K562 (cell line): ENCODE measurements at regions not wholly inside any gene's neighbourhood (a gene's known extent, or its start where the extent isn't known, plus 50 kb on each side); places are given as distances from the start of the nearest gene placed in this dataset.

Source experiments
- ATAC-seq: fragments of 200-7000 bp; cut with Tn5 transposase; 3 replicates; pipeline ENCODE4 v1.9.1; 2020; ENCODE audit warnings: moderate library complexity
- BruUV-seq: library from RNA; stranded (reverse); fragments of 400-500 nt; replicated peaks from 2 replicates; lab custom pipeline; 2021; lab: Mats Ljungman, UMichigan
- CTCF ChIA-PET: fragments of 300-600 bp; formaldehyde crosslinking; extraction: SDS; loops from one replicate; lab custom pipeline; 2021; ENCODE audit warnings: low intra/inter-chr PET ratio; lab: Yijun Ruan, JAX
- POLR2A ChIA-PET: fragments of 300-600, 350-650 bp; sonication (Branson Sonifier 250); formaldehyde crosslinking; extraction: SDS; loops from one replicate; lab custom pipeline; 2021; ENCODE audit warnings: antibody characterized with exemption, inconsistent platforms; lab: Yijun Ruan, JAX
- DNase-seq, 4 experiments: peaks; one replicate each; pipeline versions ENCODE4 v3.0.0 to v3.0.0-alpha.2; 2011 to 2018; ENCODE audit warnings: low spot score in 3 of 4, mixed read lengths in 3 of 4; ENCODE audit errors: extremely low read depth in 1 of 4
- FAIRE-seq: peaks from 2 replicates; lab custom pipeline; 2011; peaks lifted over from hg19 to GRCh38; lab: Jason Lieb, UNC
- H2AFZ ChIP-seq: 2 replicates; pipeline ENCODE4 v1.6.0; 2011; ENCODE audit warnings: low read depth, low read length, control low read depth, inconsistent platforms
- H3K27ac ChIP-seq: fragments of 200-600 bp; 3 replicates; pipeline ENCODE4 v1.8.0; 2011; ENCODE audit warnings: low read depth, mild to moderate bottlenecking, control low read depth, inconsistent platforms, low read length, moderate library complexity, mixed read lengths; ENCODE audit errors: extremely low read depth
- H3K27me3 ChIP-seq, 2 experiments: fragments of 300-600 bp in 1 of 2; 2 replicates in 1 of 2; 3 replicates in 1 of 2; pipeline versions ENCODE4 v1.6.0 to v1.8.0; 2011; ENCODE audit warnings: inconsistent platforms in 2 of 2, low read length in 2 of 2, mild to moderate bottlenecking in 1 of 2, mixed read lengths in 1 of 2, moderate library complexity in 1 of 2; ENCODE audit not compliant: control insufficient read depth in 2 of 2, insufficient read depth in 2 of 2
- H3K36me3 ChIP-seq: fragments of 300-600 bp; 3 replicates; pipeline ENCODE4 v1.8.0; 2011; ENCODE audit warnings: mild to moderate bottlenecking, low read length, inconsistent platforms; ENCODE audit not compliant: control insufficient read depth, insufficient read depth
- H3K4me1 ChIP-seq, 2 experiments: fragments of 200-600 bp in 1 of 2; replicated peaks in 1 of 2; 2 replicates in 1 of 2; 3 replicates in 1 of 2; pipeline versions ENCODE4 v1.5.1 to v1.8.0; 2011; ENCODE audit warnings: inconsistent platforms in 2 of 2, low read length in 2 of 2, mild to moderate bottlenecking in 1 of 2, mixed read lengths in 1 of 2, moderate library complexity in 1 of 2; ENCODE audit not compliant: control insufficient read depth in 2 of 2, insufficient read depth in 2 of 2
- H3K4me2 ChIP-seq: 2 replicates; pipeline ENCODE4 v1.6.1; 2011; ENCODE audit warnings: low read length, control low read depth, inconsistent platforms, mixed read lengths; ENCODE audit not compliant: insufficient read depth
- H3K4me3 ChIP-seq: fragments of 200-600 bp; sonication (generic), shearing (Covaris generic); 2 replicates; pipeline ENCODE4 v1.5.1; 2016; ENCODE audit warnings: control low read depth, inconsistent platforms
- H3K79me2 ChIP-seq: fragments of 200-600 bp; 3 replicates; pipeline ENCODE4 v1.8.0; 2011; ENCODE audit warnings: low read length, inconsistent platforms; ENCODE audit not compliant: control insufficient read depth, insufficient read depth
- H3K9ac ChIP-seq, 2 experiments: 2 replicates each; pipeline versions ENCODE4 v1.6.0 to v1.6.1; 2011; ENCODE audit warnings: low read depth in 2 of 2, low read length in 2 of 2, control low read depth in 1 of 2, inconsistent platforms in 1 of 2, mild to moderate bottlenecking in 1 of 2, mixed read lengths in 1 of 2; ENCODE audit not compliant: insufficient read depth in 1 of 2
- H3K9me1 ChIP-seq: one replicate; pipeline ENCODE4 v1.6.0; 2011; ENCODE audit warnings: inconsistent platforms, mild to moderate bottlenecking, low read length, moderate library complexity; ENCODE audit not compliant: control insufficient read depth, insufficient read depth
- H3K9me3 ChIP-seq: replicated peaks from 2 replicates; pipeline ENCODE4 v1.5.1; 2011; ENCODE audit warnings: low read depth, low read length, inconsistent platforms; ENCODE audit not compliant: control insufficient read depth, insufficient read depth
- H4K20me1 ChIP-seq: replicated peaks from 2 replicates; pipeline ENCODE4 v1.6.1; 2011; ENCODE audit warnings: low read length, inconsistent platforms, mixed read lengths; ENCODE audit not compliant: control insufficient read depth, insufficient read depth
- CREBBP ChIP-seq: IDR thresholded peaks from one replicate; pipeline ENCODE4 v1.6.1; 2012; ENCODE audit warnings: low read depth, mild to moderate bottlenecking, control low read depth, inconsistent platforms, low read length
- ELF4 ChIP-seq: fragments of 450-650 bp; formaldehyde crosslinking; IDR thresholded peaks from 2 replicates; pipeline ENCODE4 v1.4.0; 2022; ENCODE audit warnings: missing genetic modification characterization
- GATAD2A ChIP-seq: fragments of 450-650 bp; IDR thresholded peaks from 2 replicates; pipeline ENCODE4 v1.6.1; 2017
- MCM2 ChIP-seq: fragments of 450-650 bp; IDR thresholded peaks from 2 replicates; pipeline ENCODE4 v1.6.1; 2017; ENCODE audit warnings: low read depth, mild to moderate bottlenecking
- SP1 ChIP-seq: sonication (generic); formaldehyde crosslinking; IDR thresholded peaks from 2 replicates; pipeline ENCODE4 v1.8.1; 2022; ENCODE audit warnings: mild to moderate bottlenecking, missing genetic modification reagents
- ZNF124 ChIP-seq: sonication (generic); formaldehyde crosslinking; IDR thresholded peaks from 2 replicates; pipeline ENCODE4 v1.8.1; 2022; ENCODE audit warnings: missing genetic modification reagents
- ZNF239 ChIP-seq: fragments of 250-450 bp; sonication (Bioruptor Pico); IDR thresholded peaks from 2 replicates; pipeline ENCODE4 v1.4.0; 2020; ENCODE audit warnings: mild to moderate bottlenecking
- WGBS: fragments of 100-300 bp; shearing (Covaris generic); methylation state at CpG from one replicate; pipeline ENCODE4 v1.1.6; 2016; ENCODE audit warnings: low coverage, mixed read lengths; ENCODE audit not compliant: insufficient coverage; ENCODE audit errors: missing lambda C conversion rate; 5-methylcytosine and 5-hydroxymethylcytosine counted together
- in situ Hi-C: fragments of 300-500 bp; cut with MboI; formaldehyde crosslinking; loops from 4 replicates; pipeline ENCODE4 v1.15.0; 2018; ENCODE audit warnings: inconsistent platforms, mixed read lengths
- intact Hi-C: fragments of 100-400 bp; cut with micrococcal nuclease; formaldehyde crosslinking; loops from 2 replicates; pipeline ENCODE4 v1.14.2; 2022
- TF ChIP-seq, protein P1 (sequence below): fragments of 450-650 bp; formaldehyde crosslinking; IDR thresholded peaks from 2 replicates; pipeline ENCODE4 v1.4.0; 2020; ENCODE audit warnings: mild to moderate bottlenecking, mixed read lengths
- TF ChIP-seq, protein P2 (sequence below): fragments of 200-400 bp; formaldehyde crosslinking; IDR thresholded peaks from 2 replicates; pipeline ENCODE4 v1.6.1; 2017; ENCODE audit warnings: mild to moderate bottlenecking, low read depth, low read length, moderate library complexity

DNA sequence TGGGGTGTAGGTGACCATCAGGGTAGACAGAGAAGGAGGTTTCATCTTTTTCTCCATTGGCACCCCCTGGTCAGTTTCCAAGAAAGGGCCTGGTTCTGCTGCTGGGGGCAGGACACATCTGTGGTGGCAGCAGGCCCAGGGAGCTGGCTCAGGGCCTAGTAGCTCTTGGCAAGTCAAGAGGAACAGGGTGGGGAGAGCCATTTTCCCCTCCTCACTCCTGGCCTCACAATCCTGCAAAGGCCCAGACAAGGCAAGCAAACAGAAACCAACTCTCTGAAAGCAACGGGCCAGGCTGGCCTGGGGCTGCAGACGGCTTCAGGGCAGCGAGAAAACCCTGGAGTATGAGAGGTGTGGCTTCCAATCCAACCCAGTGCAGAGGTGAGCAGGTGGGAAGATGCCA, 192.9 kb upstream of the DYNLRB2 start:
- intact Hi-C loops, result no loop called here
- FAIRE-seq (no peak), ATAC-seq (no peak), DNase-seq (no peak)
- Histone ChIP-seq H3K27me3 (no peaks in the 10 kb centered on the region), H3K4me2 (no peak overlapping the region), H3K9me3 (no peaks in the 10 kb centered on the region), H2AFZ (no peak overlapping the region), H3K4me1 (no peaks in the 10 kb centered on the region), H3K79me2 (no peaks in the 10 kb centered on the region), H3K9ac (no peak overlapping the region), H3K27ac (no peak overlapping the region), H3K36me3 (no peaks in the 10 kb centered on the region), H3K4me3 (no peak overlapping the region), H4K20me1 (no peaks in the 10 kb centered on the region; the same call in 1 of the 2 replicates), H3K9me1 (no peaks in the 10 kb centered on the region)
- in situ Hi-C loops, result no loop called here
- CTCF ChIA-PET, result no interaction called here
- no TSS peak for BruUV-seq
- POLR2A ChIA-PET, result interaction anchor here (0.7 to 1.1 kb wide), 2 partner anchors 24 to 30 kb away, joined by 3 read pairs; no protein-coding TSS in a partner anchor
- 0% methylated on average over 3 of the region's 3 CpGs for WGBS
- TF ChIP-seq SP1 (CRISPR knock-in tag) (no peak), ZNF239 (CRISPR knock-in tag) (no peak), ZNF124 (CRISPR knock-in tag) (no peak), MCM2 (no peak), ELF4 (CRISPR knock-in tag) (no peak), GATAD2A (no peak), CREBBP (no peak)
- TF ChIP-seq, protein P1, sequence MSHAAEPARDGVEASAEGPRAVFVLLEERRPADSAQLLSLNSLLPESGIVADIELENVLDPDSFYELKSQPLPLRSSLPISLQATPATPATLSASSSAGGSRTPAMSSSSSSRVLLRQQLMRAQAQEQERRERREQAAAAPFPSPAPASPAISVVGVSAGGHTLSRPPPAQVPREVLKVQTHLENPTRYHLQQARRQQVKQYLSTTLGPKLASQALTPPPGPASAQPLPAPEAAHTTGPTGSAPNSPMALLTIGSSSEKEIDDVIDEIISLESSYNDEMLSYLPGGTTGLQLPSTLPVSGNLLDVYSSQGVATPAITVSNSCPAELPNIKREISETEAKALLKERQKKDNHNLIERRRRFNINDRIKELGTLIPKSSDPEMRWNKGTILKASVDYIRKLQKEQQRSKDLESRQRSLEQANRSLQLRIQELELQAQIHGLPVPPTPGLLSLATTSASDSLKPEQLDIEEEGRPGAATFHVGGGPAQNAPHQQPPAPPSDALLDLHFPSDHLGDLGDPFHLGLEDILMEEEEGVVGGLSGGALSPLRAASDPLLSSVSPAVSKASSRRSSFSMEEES (CRISPR knock-in tag), result no peak
- TF ChIP-seq, protein P2, sequence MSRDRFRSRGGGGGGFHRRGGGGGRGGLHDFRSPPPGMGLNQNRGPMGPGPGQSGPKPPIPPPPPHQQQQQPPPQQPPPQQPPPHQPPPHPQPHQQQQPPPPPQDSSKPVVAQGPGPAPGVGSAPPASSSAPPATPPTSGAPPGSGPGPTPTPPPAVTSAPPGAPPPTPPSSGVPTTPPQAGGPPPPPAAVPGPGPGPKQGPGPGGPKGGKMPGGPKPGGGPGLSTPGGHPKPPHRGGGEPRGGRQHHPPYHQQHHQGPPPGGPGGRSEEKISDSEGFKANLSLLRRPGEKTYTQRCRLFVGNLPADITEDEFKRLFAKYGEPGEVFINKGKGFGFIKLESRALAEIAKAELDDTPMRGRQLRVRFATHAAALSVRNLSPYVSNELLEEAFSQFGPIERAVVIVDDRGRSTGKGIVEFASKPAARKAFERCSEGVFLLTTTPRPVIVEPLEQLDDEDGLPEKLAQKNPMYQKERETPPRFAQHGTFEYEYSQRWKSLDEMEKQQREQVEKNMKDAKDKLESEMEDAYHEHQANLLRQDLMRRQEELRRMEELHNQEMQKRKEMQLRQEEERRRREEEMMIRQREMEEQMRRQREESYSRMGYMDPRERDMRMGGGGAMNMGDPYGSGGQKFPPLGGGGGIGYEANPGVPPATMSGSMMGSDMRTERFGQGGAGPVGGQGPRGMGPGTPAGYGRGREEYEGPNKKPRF, result no peak
